NCI-H2196 (cell line): ENCODE measurements at regions not wholly inside any gene's neighbourhood (a gene's known extent, or its start where the extent isn't known, plus 50 kb on each side); places are given as distances from the start of the nearest gene placed in this dataset.

Experiments
- DNase-seq: peaks from one replicate; lab custom pipeline; 2025; ENCODE audit not compliant: unreplicated experiment; lab: John Stamatoyannopoulos, UW

DNA sequence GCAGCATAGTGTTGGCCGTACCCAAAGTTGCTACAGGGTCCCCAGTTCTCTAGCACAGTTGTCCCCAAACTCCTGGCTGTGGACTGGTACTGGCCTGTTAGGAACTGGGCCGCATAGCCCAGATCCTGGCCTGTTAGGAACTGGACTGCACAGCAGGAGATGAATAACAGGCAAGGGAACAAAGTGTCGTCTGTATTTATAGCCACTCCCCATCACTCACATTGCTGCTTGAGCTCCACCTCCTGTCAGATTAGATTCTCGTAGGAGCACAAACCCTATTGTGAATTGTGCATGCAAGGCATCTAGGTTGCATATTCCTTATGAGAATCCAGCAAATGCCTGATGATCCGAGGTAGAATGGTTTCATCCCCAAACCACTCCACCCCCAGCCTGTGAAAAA, 604.0 kb upstream of the LMCD1 start:
- no peak for DNase-seq

DNA sequence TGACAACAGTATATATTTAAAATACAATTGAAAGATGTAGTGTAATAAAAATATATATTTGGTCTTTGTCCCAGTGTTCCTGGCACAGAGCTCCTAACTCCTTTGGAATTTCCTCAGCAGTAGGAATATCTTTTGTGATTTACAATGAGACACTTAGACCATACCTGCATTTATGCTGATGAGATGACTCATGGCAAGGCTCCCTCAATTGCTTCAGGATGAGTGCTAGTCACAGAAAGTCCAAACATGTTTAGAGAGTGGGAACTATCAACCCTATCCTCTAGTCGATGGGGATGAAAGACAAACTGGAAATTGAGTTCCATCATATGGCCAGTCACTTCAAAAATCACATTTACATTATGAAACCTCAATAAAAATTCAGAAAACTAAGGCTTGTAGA, 588.3 kb upstream of the LMCD1 start:
- no peak for DNase-seq

DNA sequence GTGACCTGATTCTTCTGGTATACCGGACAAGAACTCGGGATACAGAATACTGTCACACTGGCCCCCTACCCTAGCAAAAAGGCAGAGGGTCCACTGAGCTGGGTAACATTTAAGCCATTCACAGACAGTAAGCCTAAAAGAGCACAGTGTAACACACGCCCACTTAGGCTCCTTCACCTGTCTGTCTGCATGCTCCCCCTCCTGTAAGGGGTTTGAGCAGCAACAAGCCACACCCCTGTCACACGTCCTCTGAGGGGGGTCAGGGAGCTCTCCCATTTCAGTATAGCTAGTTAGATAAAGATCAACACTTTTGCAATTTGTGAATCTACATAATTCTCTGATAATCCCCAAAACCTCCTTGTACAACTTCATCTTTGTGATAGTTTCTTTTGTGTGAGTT, 586.3 kb upstream of the LMCD1 start:
- no peak for DNase-seq

DNA sequence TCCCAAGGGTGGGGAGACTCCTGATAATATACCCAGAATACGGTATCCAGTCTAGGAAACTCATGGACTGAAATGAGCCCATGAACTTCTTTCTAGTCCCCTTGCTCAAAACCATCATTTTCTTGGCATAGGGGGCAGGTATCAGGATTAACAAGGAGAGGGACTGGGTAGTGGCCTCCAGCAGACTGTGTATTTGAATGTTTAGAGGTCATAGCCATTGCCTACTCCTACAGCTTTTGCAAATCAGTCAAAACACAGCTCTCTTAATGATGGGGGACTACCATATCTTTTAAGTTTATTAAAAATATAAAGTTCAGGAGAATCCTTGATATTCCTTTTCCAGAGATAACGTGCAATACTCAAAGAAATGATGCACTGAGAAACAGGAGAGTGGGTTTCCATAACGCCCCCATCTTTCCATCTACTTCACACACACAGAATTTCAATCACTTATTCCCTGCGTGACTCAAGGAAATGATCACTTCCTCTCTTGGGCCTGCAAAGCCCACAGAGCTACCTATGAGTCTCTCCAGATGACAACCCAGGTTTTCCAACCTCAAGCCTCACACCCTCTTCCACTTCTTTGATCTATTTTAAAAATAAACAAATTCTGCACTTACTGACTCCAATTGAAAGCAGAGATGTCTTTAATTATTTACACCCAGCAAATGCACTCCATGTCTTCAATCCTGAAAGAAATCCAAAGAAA, 584.0 kb upstream of the LMCD1 start:
- no peak for DNase-seq

DNA sequence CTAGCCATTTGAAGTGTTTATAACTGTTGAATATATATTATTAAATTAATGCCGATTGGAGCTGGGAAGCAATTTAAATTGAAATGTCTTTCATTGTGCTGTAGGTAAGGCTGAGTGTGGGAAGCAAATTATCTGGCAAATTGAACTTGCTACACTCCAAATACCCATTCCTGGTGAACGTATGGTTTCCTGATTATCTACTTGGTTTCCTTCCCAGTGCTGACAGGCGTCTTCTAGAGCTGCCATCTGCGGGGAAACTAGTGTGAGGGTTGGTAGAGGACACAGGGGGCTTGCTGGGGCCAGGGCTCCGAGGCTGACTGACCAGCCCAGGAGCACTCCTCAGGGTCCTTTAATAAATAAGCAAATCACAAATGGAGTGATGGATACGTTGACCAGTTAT, 581.4 kb upstream of the LMCD1 start:
- no peak for DNase-seq

DNA sequence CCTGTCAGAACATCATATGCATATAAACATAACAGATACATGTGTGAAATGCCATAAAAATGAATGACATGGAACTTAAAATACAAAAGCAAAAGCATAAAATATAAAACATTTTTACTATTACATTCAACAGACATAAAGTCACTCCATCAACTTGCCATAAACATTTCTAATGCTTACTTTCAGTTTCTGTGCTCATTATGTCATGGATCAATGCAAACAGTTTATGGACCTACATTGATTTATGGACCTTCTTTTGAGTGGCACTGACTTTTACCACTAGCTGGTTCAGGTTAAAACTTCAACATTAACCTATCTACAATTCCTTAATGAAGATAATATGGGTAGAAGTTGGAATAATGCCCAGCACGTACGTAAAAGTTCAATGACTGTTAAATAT, 577.4 kb upstream of the LMCD1 start:
- no peak for DNase-seq

DNA sequence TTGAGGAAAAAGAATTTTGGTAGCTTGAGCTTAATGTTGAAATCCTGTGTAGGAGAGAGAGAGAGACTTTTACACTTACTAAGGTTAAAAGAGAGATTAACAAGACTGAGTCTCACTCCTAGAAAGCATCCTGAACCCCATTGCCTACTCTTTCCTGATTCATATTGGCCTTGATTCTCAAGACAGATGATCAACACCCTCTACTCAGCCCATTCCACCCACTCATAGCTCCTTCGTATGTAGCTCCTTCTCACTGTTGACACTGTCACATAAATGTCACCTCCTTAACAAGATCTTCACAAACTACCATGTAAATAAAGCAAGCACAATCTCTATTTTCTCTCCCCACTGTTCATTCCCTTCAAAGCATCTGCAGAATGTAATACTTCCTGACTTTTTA, 574.6 kb upstream of the LMCD1 start:
- DNase-seq = no peak

DNA sequence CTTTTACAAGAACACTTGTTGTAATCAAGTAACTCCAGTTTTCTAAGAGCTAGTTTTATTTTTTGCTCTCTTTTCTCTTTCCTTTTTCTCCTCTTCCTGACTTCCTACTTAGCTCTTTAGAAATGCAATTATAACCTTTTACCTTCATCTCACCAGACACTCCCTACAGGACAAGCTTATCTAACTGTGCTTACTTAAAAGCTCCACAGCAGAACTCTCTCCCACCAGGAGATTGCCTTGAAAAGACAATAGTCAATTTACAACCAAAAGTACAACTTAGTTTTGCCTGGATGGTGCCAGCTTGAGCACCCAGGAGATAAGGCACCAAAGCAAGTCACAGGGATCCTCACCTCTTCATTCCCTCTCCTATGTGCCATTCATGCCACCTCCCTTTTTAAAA, 573.8 kb upstream of the LMCD1 start:
- DNase-seq = no peak

DNA sequence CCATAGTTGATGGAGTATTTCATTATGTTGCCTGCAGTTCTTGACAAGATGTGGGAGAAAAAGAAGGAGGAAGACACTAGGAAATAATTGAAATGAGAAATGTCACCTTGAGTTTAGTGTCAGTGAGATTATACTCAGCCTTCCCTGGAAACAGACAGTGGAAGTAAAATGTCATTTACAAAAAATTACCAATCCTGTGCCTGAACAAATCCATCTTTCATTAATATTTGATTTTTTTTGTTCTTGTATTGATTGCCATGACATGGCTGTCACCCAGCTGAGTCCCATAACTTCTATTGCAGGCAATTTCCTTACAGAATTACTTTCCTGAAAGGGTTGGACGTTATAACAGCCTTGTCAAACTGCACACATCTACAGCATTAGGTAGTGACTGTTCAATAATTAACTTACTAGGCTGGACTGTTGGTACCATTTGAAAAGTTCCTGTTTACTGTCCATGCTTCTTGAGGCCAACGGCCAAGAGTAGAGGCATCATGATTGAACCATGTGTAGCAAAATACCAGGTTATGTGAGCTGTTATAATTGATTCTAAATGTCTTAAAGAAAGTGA, 572.2 kb upstream of the LMCD1 start:
- DNase-seq = no peak

DNA sequence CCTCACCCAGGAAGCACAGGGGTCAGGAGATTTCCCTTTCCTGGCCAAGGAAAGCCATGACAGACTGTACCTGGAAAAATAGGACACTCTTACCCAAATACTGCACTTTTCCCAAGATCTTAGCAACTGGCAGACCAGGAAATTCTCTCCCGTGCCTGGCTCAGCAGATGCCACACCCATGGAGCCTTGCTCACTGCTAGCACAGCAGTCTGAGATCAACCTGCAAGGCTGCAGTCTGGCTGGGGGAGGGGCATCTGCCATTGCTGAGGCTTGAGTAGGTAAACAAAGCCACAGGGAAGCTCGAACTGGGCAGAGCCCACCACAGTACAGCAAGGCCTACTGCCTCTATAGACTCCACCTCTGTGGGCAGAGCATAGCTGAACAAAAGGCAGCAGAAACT, 567.3 kb upstream of the LMCD1 start:
- no peak for DNase-seq

DNA sequence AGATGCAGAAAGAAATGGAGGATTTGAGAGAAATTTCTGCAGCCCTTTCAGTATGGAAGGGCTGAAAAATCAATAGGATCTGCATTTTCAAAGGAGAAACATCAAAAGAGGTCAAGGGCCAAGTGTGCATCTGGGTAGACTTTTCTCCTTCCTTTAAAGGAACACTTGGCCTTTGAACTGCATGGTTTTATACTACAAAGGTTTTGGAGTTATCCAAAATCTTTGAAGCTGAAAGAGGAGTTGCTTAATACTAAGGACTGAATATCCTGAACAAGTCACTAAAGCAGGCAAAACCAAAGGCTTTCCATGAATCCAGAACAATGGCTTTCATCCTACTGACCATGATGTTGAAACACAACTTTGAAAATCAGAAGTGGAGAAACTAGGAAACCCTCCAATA, 553.7 kb upstream of the LMCD1 start:
- DNase-seq = no peak

DNA sequence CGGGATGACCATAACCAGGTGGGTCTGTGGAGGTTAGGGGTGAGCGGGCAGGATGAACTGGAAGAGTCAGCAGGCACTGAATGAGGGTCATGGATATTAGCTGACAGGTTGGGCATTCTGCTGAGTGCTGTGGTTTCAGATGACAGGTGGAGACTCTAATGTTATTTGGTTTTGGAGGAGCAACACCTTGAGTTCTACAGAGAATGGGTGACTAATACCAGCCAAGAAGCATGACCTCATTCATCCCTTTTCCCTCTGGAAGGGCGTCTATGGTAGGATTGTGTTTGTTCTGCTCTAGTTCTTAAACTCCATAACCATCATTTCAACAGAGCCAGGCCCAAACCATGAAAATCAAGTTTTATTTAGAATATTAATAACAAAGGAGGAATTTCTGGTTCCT, 550.7 kb upstream of the LMCD1 start:
- DNase-seq = no peak

DNA sequence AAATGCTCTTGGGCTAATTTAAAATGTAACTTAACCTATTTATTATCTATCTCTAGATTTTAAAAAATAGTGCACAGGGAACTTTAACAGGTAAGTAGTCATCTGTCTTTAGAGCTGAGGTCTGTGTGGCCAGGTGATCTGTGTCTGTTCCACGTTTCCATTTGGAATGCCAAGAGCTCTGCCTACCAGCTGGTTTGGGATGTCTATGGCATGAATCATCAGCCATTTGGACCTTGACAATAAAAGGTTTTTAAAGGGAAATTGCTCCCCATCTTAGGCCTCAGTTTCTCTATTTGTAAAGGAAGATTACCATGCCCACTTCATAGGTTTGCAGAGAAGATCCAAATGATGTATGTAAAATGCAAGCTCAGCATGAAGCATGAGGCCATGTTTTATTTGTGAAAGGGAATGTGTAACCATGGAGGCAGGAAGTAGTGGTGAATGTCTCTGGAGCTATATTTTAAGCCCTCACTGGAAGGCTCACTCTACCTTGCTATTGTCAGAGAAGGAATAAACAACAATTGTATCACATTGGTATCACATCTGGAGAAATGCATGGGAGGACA, 548.1 kb upstream of the LMCD1 start:
- no peak for DNase-seq

DNA sequence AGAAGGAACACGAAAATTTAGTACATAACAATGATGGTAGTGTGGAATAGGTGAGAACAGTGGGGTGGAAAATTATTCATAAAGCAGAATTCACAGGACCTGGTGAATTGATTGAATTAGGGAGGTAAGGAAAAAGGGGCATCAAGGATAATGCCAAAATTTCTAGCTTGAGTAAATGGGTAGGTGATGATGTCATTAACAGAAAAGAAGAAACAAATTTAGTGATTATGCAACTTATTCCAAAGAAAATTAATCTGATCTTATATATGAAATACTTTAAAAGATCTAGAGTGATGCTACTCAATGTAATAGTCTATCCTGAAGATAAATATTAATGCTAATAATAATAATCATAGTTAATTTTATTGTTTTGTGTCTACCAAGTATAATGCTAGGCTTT, 544.6 kb upstream of the LMCD1 start:
- no peak for DNase-seq

DNA sequence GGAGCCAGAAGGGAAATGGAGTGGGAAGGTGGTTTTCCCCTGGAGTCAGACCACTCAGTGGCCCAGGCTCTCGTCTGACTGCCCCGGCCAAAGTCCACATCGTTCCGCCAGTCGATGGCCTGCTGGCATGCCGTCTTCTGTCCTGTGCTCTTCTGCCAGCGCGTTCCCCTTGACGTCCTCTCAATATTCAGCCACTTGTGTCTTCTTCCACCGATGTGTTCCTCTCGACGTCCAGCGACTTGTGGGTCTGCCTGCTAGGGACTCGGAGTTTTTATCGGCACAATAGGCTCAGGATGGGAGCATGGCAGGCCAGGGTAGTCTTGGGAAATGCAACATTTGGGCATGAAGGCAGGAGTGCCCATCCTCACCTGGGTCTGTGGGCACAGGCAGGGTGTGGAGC, 542.5 kb upstream of the LMCD1 start:
- DNase-seq = no peak

DNA sequence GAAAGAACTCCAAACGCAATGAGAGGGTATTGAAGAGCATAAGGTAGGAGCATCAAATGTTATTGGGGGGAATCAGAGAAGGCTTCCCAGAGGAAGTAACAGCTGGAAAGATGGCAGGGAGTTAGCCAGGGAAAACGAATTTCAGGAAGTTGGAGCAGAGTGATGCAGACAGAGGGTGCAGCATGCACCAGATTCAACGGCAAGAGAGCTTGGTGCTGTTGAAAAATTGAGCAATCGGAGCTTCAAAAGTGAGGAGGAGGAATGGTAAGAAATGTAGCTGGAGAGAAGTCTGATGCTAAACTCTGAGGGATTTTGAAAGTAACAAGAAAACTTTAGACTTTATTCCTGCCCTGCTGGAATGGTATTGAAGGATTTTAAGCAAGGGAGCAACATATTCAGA, 541.0 kb upstream of the LMCD1 start:
- no peak for DNase-seq

DNA sequence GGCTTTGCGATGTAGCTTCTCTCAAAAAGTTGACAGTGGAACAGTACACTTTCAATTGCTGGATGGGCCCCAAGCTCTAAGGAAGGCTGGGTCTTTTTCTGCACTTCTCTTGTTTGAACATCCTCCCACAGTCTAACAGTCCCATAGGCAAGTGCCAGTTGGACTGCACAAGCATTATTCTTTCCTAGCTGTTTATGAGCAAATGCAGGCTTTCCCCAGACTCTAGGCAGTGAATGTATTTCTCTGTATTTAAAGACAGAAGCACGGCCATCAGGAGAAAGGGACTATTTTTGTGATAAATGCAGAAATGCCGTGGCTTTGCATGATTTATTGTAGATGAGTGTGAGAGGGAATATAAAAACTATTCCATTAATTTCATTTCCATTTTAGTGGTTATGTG, 539.3 kb upstream of the LMCD1 start:
- no peak for DNase-seq

DNA sequence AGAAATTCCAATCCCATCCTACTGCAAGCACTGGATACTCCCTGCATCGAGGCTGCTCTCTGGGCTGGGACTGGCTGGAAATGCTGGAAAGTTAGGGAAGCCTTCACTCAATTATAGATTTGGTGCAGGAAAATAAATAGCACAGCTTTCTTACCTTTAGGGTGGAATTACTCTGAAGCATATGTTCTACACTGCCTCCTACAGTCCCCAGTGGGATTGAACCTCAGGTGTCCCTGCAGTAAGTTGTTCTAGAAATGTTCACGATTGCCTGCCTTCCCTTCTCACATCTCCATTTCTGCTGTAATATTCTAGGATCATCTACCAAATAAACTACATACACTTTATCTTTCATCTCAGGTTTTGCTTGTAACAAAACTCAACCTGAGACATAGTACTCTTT, 536.7 kb upstream of the LMCD1 start:
- DNase-seq = no peak

DNA sequence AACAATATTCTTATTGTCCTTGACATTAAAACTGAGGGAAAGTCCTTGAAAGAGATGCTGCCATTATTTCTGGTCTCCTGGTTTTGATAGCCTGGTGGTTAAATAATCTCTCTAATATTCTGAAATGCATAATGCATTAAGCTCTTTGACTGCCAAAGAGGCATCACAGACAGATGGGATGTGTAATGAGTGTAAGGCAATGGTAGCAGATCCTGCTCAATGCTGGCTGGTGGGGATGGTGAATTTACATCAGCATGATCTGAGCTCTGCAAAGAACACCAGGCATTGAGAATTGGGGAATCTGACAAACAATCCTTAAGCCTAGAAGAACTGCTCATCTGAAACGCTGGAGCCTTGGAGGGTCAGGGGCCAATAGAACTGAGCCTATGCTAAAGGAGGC, 528.6 kb upstream of the LMCD1 start:
- no peak for DNase-seq

DNA sequence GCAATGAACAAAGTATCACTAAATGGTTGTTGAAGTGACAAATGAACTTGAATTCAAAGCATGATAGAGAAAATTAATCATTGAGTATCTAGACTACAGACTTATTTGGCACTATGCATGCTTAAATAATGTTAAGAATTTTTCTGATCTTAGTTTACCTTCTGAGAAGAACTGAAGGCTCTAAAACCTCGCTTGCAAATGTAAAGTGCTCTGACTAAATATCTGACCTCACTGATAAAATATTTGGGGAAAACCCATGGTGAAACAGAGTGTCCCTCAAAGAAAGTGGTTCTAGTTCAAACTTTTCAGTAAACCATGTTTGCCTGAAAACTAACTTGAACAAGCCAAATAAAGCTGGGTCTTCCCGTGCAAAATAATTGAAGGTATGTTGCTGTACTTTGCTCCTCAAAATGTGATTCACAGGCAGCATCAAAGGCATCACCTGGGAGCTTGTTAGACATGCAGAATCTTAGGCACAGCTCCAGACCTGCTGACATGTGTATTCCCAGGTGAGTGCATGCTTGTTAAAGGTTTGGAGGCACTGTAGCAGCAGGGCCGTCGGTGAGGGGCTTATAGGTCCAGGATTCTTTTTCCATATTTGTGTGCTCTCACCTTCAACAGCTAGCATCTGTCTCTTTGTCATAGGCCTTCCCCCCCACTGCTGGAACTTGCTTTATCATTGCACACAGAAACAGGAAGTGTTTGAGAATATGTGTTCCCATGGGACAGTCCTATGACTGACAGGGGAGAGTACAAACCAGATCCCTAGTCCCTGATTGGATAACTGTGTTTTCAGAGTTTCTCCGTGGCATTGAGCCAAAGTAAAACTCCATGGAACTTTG, 524.2 kb upstream of the LMCD1 start:
- no peak for DNase-seq

DNA sequence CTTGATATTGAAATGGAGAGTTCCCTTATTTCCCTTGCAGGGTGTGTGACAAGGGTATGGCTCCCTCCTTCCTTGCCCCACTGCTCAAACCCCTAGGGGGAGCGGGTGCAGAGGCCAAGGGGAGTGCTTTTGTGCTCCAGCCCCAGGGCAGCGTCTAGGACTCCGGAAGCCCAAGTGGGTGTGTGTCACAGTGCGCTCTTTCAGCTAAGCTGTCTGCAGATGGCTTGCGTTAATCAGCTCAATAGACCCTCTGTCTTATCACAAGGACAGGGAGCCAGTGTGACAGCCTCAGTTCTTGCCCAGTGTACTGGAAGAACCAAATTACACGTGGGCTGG, 523.6 kb upstream of the LMCD1 start:
- DNase-seq = no peak

DNA sequence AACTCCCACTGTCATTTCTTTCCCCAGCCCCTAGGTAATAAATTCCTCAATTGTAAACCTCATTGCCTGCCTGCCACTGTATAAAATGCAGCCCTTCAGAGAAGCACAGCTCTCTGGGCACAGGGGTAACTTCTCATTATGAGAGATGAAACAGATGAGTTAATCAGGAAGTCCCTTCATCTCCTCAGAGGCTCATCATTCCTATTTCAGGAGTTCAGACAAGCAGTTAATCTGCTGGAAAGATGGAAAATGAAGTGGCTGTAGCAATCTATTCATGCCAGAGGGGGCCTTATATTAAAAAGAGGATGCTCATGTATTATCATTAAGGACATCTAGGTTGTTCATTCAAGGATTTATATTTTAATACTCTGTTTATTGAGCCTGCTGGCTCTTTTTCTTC, 519.5 kb upstream of the LMCD1 start:
- no peak for DNase-seq
